ENCODE measurements at regions not wholly inside any gene's neighbourhood (a gene's known extent, or its start where the extent isn't known, plus 50 kb on each side); places are given as distances from the start of the nearest gene placed in this dataset.

GRCh38 chr2:5215989-5216607, 476.1 kb upstream of the SOX11 start:
- TF ChIP-seq CTCF (IDR thresholded peaks at IDR 0.05; ENCODE audit: low read depth, low read length, missing control alignments) = no peak
- no peak overlapping the region for H3K4me3 ChIP-seq (replicated peaks; ENCODE audit: low read depth, low read length)
- DNase-seq (ENCODE audit: extremely low read depth, low read depth) = no peak

GRCh38 chr2:5227062-5227699, 465.0 kb upstream of the SOX11 start:
- no peak overlapping the region for H3K4me3 ChIP-seq (replicated peaks; ENCODE audit: low read depth, low read length)
- DNase-seq (ENCODE audit: extremely low read depth, low read depth) = no peak
- no peak for TF ChIP-seq CTCF (IDR thresholded peaks at IDR 0.05; ENCODE audit: low read depth, low read length, missing control alignments)

GRCh38 chr2:5229574-5229973, 462.6 kb upstream of the SOX11 start:
- no peak overlapping the region for H3K4me3 ChIP-seq (replicated peaks; ENCODE audit: low read depth, low read length)
- DNase-seq (ENCODE audit: extremely low read depth, low read depth) = no peak
- no peak for TF ChIP-seq CTCF (IDR thresholded peaks at IDR 0.05; ENCODE audit: low read depth, low read length, missing control alignments)

- TF ChIP-seq CTCF (IDR thresholded peaks at IDR 0.05; ENCODE audit: low read depth, low read length, missing control alignments) = no peak
- DNase-seq (ENCODE audit: extremely low read depth, low read depth) = no peak
- no peak overlapping the region for H3K4me3 ChIP-seq (replicated peaks; ENCODE audit: low read depth, low read length)
These were observed 461.7 kb upstream of the SOX11 start for GRCh38 chr2:5230444-5230843.

- no peak for TF ChIP-seq CTCF (IDR thresholded peaks at IDR 0.05; ENCODE audit: low read depth, low read length, missing control alignments)
- no peak overlapping the region for H3K4me3 ChIP-seq (replicated peaks; ENCODE audit: low read depth, low read length)
- DNase-seq (ENCODE audit: extremely low read depth, low read depth) = no peak
These were observed 461.3 kb upstream of the SOX11 start for GRCh38 chr2:5230855-5231254.

- no peak for TF ChIP-seq CTCF (IDR thresholded peaks at IDR 0.05; ENCODE audit: low read depth, low read length, missing control alignments)
- DNase-seq (ENCODE audit: extremely low read depth, low read depth) = no peak
These were observed 460.9 kb upstream of the SOX11 start for GRCh38 chr2:5231287-5231686.

More at GRCh38 chr2:5231287-5231686, 460.9 kb upstream of the SOX11 start:
- H3K4me3 ChIP-seq (replicated peaks; ENCODE audit: low read depth, low read length) = no peak overlapping the region

All from HFF-Myc (cell line).